ENCODE measurements at regions not wholly inside any gene's neighbourhood (a gene's known extent, or its start where the extent isn't known, plus 50 kb on each side); places are given as distances from the start of the nearest gene placed in this dataset.

DNA sequence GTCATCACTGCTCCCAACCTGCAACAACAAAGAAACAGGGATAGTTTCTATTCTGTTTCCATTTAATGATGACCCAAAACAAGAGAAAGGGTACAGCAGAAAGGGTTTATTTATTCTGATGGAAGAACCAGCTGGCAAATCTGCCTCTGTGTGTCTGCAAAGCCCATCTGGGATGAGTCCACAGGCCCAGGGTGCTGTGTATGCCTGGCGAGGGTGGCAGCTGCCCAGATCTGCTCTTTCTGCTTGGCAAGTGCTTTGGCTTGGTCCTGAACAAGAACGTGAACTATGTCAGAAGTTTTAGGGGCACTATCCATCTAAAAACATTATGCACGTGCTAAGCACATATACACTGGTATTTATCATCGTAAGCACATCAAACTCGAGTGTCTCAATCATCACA lies 333.8 kb downstream of the CXCL12 start:
- H3K4me3 ChIP-seq (ENCODE audit: low read depth in 1 of 3, low read length in 3 of 3), result no peak overlapping the region
- TF ChIP-seq SP1 (IDR thresholded peaks at IDR 0.05), result no peak
- TF ChIP-seq TAF1 (conservative IDR thresholded peaks at IDR 0.05), result no peak
- no peak for TF ChIP-seq RAD21 (IDR thresholded peaks at IDR 0.05)
- no peak for TF ChIP-seq YY1 (IDR thresholded peaks at IDR 0.05)
- TF ChIP-seq ZBTB33 (IDR thresholded peaks at IDR 0.05), result no peak
- no peak for DNase-seq (ENCODE audit: low spot score)
- no peaks in the 10 kb centered on the region for H3K4me1 ChIP-seq (ENCODE audit: control insufficient read depth in 4 of 4, insufficient read depth in 4 of 4, low read length in 3 of 4)
- 78% methylated on average over 5 of the region's 5 CpGs for WGBS
- no peaks in the 10 kb centered on the region for H3K36me3 ChIP-seq (ENCODE audit: control insufficient read depth in 4 of 4, insufficient read depth in 3 of 4, low read depth in 1 of 4, low read length in 3 of 4)
- no peak overlapping the region for H3K9ac ChIP-seq (ENCODE audit: low read depth in 1 of 2, low read length in 2 of 2)
- peaks cover 0 to 2% (median 0%) of the 10 kb centered on the region in 4 donors for H3K9me3 ChIP-seq (ENCODE audit: control insufficient read depth in 4 of 4, low read length in 3 of 4)
- no peak overlapping the region for H3K27ac ChIP-seq (ENCODE audit: low read depth in 1 of 2, low read length in 2 of 2)
- peaks cover 0 to 5% (median 0%) of the 10 kb centered on the region in 4 donors for H3K27me3 ChIP-seq (ENCODE audit: control insufficient read depth in 4 of 4, insufficient read depth in 4 of 4, low read length in 3 of 4)

GRCh38 chr10:44049301-44050015 lies 335.4 kb downstream of the CXCL12 start:
- no peak for DNase-seq (ENCODE audit: low spot score)
- no peak for TF ChIP-seq YY1 (IDR thresholded peaks at IDR 0.05)
- TF ChIP-seq HNF4G (IDR thresholded peaks at IDR 0.05), result no peak
- no peak for TF ChIP-seq FOXA1 (IDR thresholded peaks at IDR 0.05)
- no peak for TF ChIP-seq SP1 (IDR thresholded peaks at IDR 0.05)
- TF ChIP-seq HNF4A (conservative IDR thresholded peaks at IDR 0.05), result no peak
- TF ChIP-seq, protein P1, sequence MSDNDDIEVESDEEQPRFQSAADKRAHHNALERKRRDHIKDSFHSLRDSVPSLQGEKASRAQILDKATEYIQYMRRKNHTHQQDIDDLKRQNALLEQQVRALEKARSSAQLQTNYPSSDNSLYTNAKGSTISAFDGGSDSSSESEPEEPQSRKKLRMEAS (IDR thresholded peaks at IDR 0.05), result no peak
- TF ChIP-seq TAF1 (conservative IDR thresholded peaks at IDR 0.05), result no peak
- no peak for TF ChIP-seq ZBTB33 (IDR thresholded peaks at IDR 0.05)
- no peak for TF ChIP-seq NR2F2 (IDR thresholded peaks at IDR 0.05)
- TF ChIP-seq, protein P2, sequence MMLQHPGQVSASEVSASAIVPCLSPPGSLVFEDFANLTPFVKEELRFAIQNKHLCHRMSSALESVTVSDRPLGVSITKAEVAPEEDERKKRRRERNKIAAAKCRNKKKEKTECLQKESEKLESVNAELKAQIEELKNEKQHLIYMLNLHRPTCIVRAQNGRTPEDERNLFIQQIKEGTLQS (IDR thresholded peaks at IDR 0.05), result no peak
- no peak for TF ChIP-seq CTCF (IDR thresholded peaks at IDR 0.05; ENCODE audit: low read depth, low read length, missing input control)
- no peak for TF ChIP-seq JUND (IDR thresholded peaks at IDR 0.05)
- TF ChIP-seq RXRA (IDR thresholded peaks at IDR 0.05), result no peak
- no peak for TF ChIP-seq EGR1 (IDR thresholded peaks at IDR 0.05; ENCODE audit: low read depth in 2 of 2)
- no peak for TF ChIP-seq RAD21 (IDR thresholded peaks at IDR 0.05)
- no peak for TF ChIP-seq FOXA2 (IDR thresholded peaks at IDR 0.05)
- TF ChIP-seq, protein P3, sequence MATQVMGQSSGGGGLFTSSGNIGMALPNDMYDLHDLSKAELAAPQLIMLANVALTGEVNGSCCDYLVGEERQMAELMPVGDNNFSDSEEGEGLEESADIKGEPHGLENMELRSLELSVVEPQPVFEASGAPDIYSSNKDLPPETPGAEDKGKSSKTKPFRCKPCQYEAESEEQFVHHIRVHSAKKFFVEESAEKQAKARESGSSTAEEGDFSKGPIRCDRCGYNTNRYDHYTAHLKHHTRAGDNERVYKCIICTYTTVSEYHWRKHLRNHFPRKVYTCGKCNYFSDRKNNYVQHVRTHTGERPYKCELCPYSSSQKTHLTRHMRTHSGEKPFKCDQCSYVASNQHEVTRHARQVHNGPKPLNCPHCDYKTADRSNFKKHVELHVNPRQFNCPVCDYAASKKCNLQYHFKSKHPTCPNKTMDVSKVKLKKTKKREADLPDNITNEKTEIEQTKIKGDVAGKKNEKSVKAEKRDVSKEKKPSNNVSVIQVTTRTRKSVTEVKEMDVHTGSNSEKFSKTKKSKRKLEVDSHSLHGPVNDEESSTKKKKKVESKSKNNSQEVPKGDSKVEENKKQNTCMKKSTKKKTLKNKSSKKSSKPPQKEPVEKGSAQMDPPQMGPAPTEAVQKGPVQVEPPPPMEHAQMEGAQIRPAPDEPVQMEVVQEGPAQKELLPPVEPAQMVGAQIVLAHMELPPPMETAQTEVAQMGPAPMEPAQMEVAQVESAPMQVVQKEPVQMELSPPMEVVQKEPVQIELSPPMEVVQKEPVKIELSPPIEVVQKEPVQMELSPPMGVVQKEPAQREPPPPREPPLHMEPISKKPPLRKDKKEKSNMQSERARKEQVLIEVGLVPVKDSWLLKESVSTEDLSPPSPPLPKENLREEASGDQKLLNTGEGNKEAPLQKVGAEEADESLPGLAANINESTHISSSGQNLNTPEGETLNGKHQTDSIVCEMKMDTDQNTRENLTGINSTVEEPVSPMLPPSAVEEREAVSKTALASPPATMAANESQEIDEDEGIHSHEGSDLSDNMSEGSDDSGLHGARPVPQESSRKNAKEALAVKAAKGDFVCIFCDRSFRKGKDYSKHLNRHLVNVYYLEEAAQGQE (IDR thresholded peaks at IDR 0.05), result no peak
- no peak for TF ChIP-seq GABPA (IDR thresholded peaks at IDR 0.05 in 1 of 2, conservative IDR thresholded peaks at IDR 0.05 in 1 of 2)
- 81% methylated on average over 9 of the region's 9 CpGs for WGBS
- Histone ChIP-seq H3K36me3 (ENCODE audit: control insufficient read depth in 4 of 4, insufficient read depth in 3 of 4, low read depth in 1 of 4, low read length in 3 of 4) (no peaks in the 10 kb centered on the region), H3K27ac (ENCODE audit: low read depth in 1 of 2, low read length in 2 of 2) (no peak overlapping the region), H3K4me3 (ENCODE audit: low read depth in 1 of 3, low read length in 3 of 3) (no peak overlapping the region), H3K9me3 (ENCODE audit: control insufficient read depth in 4 of 4, low read length in 3 of 4) (peaks cover 0 to 2% (median 0%) of the 10 kb centered on the region in 4 donors), H3K4me1 (ENCODE audit: control insufficient read depth in 4 of 4, insufficient read depth in 4 of 4, low read length in 3 of 4) (no peaks in the 10 kb centered on the region), H3K27me3 (ENCODE audit: control insufficient read depth in 4 of 4, insufficient read depth in 4 of 4, low read length in 3 of 4) (peaks cover 0 to 2% (median 0%) of the 10 kb centered on the region in 4 donors), H3K9ac (ENCODE audit: low read depth in 1 of 2, low read length in 2 of 2) (no peak overlapping the region)

Data from liver (tissue), 8 donors.